Mononuclear cell (primary cell): ENCODE measurements at regions not wholly inside any gene's neighbourhood (a gene's known extent, or its start where the extent isn't known, plus 50 kb on each side); places are given as distances from the start of the nearest gene placed in this dataset.

ENCODE experiments used
- H3K27me3 ChIP-seq: 2 replicates; pipeline ENCODE4 v1.6.0; 2011; ENCODE audit warnings: low read length, control low read depth; ENCODE audit not compliant: insufficient read depth
- H3K4me1 ChIP-seq: 2 replicates; pipeline ENCODE4 v1.5.1; 2011; ENCODE audit warnings: mild to moderate bottlenecking, low read length, control low read depth; ENCODE audit not compliant: insufficient read depth
- H3K4me3 ChIP-seq: 2 replicates; pipeline ENCODE4 v1.5.1; 2011; ENCODE audit warnings: mild to moderate bottlenecking, low read length, moderate library complexity
- H3K9me3 ChIP-seq: 2 replicates; pipeline ENCODE4 v1.5.1; 2011; ENCODE audit warnings: low read depth, mild to moderate bottlenecking, control low read depth, low read length

GRCh38 chr17:71217769-71218168 lies 903.1 kb upstream of the SOX9 start:
- no peaks in the 10 kb centered on the region for H3K4me1 ChIP-seq
- peaks cover 11% of the 10 kb centered on the region for H3K9me3 ChIP-seq
- H3K27me3 ChIP-seq, result no peaks in the 10 kb centered on the region
- no peak overlapping the region for H3K4me3 ChIP-seq

GRCh38 chr17:71224824-71225575 lies 895.8 kb upstream of the SOX9 start:
- Histone ChIP-seq H3K27me3 (no peaks in the 10 kb centered on the region), H3K9me3 (peaks cover 14% of the 10 kb centered on the region), H3K4me3 (no peak overlapping the region), H3K4me1 (no peaks in the 10 kb centered on the region)

- Histone ChIP-seq H3K9me3 (peaks cover 7% of the 10 kb centered on the region), H3K27me3 (no peaks in the 10 kb centered on the region), H3K4me3 (no peak overlapping the region), H3K4me1 (no peaks in the 10 kb centered on the region)
These were observed 893.0 kb upstream of the SOX9 start for GRCh38 chr17:71227841-71228240.

- H3K27me3 ChIP-seq, result no peaks in the 10 kb centered on the region
- no peak overlapping the region for H3K4me3 ChIP-seq
- no peaks in the 10 kb centered on the region for H3K4me1 ChIP-seq
- H3K9me3 ChIP-seq, result no peaks in the 10 kb centered on the region
These were observed 891.8 kb upstream of the SOX9 start for GRCh38 chr17:71229070-71229469.

GRCh38 chr17:71232801-71233559 lies 887.8 kb upstream of the SOX9 start:
- Histone ChIP-seq H3K9me3 (peaks cover 6% of the 10 kb centered on the region), H3K4me3 (no peak overlapping the region), H3K4me1 (no peaks in the 10 kb centered on the region), H3K27me3 (no peaks in the 10 kb centered on the region)

GRCh38 chr17:71234349-71234748 lies 886.5 kb upstream of the SOX9 start:
- Histone ChIP-seq H3K27me3 (no peaks in the 10 kb centered on the region), H3K9me3 (peaks cover 6% of the 10 kb centered on the region), H3K4me1 (no peaks in the 10 kb centered on the region), H3K4me3 (no peak overlapping the region)

- H3K4me1 ChIP-seq, result no peaks in the 10 kb centered on the region
- no peak overlapping the region for H3K4me3 ChIP-seq
- H3K9me3 ChIP-seq, result peaks cover 6% of the 10 kb centered on the region
- H3K27me3 ChIP-seq, result no peaks in the 10 kb centered on the region
These were observed 882.8 kb upstream of the SOX9 start for GRCh38 chr17:71237903-71238538.

GRCh38 chr17:71247441-71248015 lies 873.3 kb upstream of the SOX9 start:
- no peaks in the 10 kb centered on the region for H3K4me1 ChIP-seq
- H3K4me3 ChIP-seq, result no peak overlapping the region
- H3K9me3 ChIP-seq, result no peaks in the 10 kb centered on the region
- no peaks in the 10 kb centered on the region for H3K27me3 ChIP-seq

- Histone ChIP-seq H3K4me1 (no peaks in the 10 kb centered on the region), H3K4me3 (no peak overlapping the region), H3K9me3 (no peaks in the 10 kb centered on the region), H3K27me3 (no peaks in the 10 kb centered on the region)
These were observed 869.5 kb upstream of the SOX9 start for GRCh38 chr17:71251276-71251675.

- H3K27me3 ChIP-seq, result no peaks in the 10 kb centered on the region
- H3K9me3 ChIP-seq, result no peaks in the 10 kb centered on the region
- no peaks in the 10 kb centered on the region for H3K4me1 ChIP-seq
- no peak overlapping the region for H3K4me3 ChIP-seq
These were observed 868.9 kb upstream of the SOX9 start for GRCh38 chr17:71251951-71252350.

GRCh38 chr17:71252436-71252835 lies 868.4 kb upstream of the SOX9 start:
- Histone ChIP-seq H3K4me3 (no peak overlapping the region), H3K9me3 (no peaks in the 10 kb centered on the region), H3K4me1 (no peaks in the 10 kb centered on the region), H3K27me3 (no peaks in the 10 kb centered on the region)

GRCh38 chr17:71257096-71257495 lies 863.7 kb upstream of the SOX9 start:
- no peaks in the 10 kb centered on the region for H3K4me1 ChIP-seq
- H3K9me3 ChIP-seq, result no peaks in the 10 kb centered on the region
- H3K4me3 ChIP-seq, result no peak overlapping the region
- H3K27me3 ChIP-seq, result no peaks in the 10 kb centered on the region

- no peaks in the 10 kb centered on the region for H3K4me1 ChIP-seq
- no peaks in the 10 kb centered on the region for H3K27me3 ChIP-seq
- no peak overlapping the region for H3K4me3 ChIP-seq
- no peaks in the 10 kb centered on the region for H3K9me3 ChIP-seq
These were observed 860.4 kb upstream of the SOX9 start for GRCh38 chr17:71260366-71260940.

- H3K27me3 ChIP-seq, result no peaks in the 10 kb centered on the region
- no peaks in the 10 kb centered on the region for H3K4me1 ChIP-seq
- H3K9me3 ChIP-seq, result peaks cover 12% of the 10 kb centered on the region
- H3K4me3 ChIP-seq, result no peak overlapping the region
These were observed 858.2 kb upstream of the SOX9 start for GRCh38 chr17:71262586-71262985.

- Histone ChIP-seq H3K4me3 (no peak overlapping the region), H3K9me3 (peaks cover 17% of the 10 kb centered on the region), H3K27me3 (no peaks in the 10 kb centered on the region), H3K4me1 (no peaks in the 10 kb centered on the region)
These were observed 853.2 kb upstream of the SOX9 start for GRCh38 chr17:71267668-71268067.
